Smooth muscle cell (in vitro differentiated cells): ENCODE measurements at regions not wholly inside any gene's neighbourhood (a gene's known extent, or its start where the extent isn't known, plus 50 kb on each side); places are given as distances from the start of the nearest gene placed in this dataset. TPM values are rescaled to one million over a fixed set of nuclear protein-coding genes. Genes with fewer than 3 reads are reported as not detected.

ENCODE experiments used
- DNase-seq: peaks from one replicate; lab custom pipeline; 2025; ENCODE audit not compliant: unreplicated experiment; lab: John Stamatoyannopoulos, UW
- H2AFZ ChIP-seq: fragments of 200-600 bp; sonication (generic); 2 replicates; pipeline ENCODE4 v1.6.0; 2016; ENCODE audit warnings: antibody characterized with exemption, low read depth, mild to moderate bottlenecking
- H3F3A ChIP-seq: fragments of 200-600 bp; sonication (generic); 2 replicates; pipeline ENCODE4 v1.6.0; 2017; ENCODE audit warnings: antibody characterized with exemption, low read depth
- H3K27ac ChIP-seq: fragments of 200-600 bp; sonication (generic); 2 replicates; pipeline ENCODE4 v1.5.1; 2016; ENCODE audit warnings: low read depth, mild to moderate bottlenecking
- H3K27me3 ChIP-seq: fragments of 200-600 bp; sonication (generic); 2 replicates; pipeline ENCODE4 v1.6.1; 2016; ENCODE audit warnings: low read depth, mild to moderate bottlenecking
- H3K36me3 ChIP-seq: fragments of 200-600 bp; sonication (generic); 2 replicates; pipeline ENCODE4 v1.5.1; 2016; ENCODE audit warnings: low read depth
- H3K4me1 ChIP-seq: fragments of 200-600 bp; sonication (generic); 2 replicates; pipeline ENCODE4 v1.5.1; 2016; ENCODE audit warnings: low read depth
- H3K4me2 ChIP-seq: fragments of 200-600 bp; sonication (generic); 2 replicates; pipeline ENCODE4 v1.6.0; 2016; ENCODE audit warnings: mild to moderate bottlenecking
- H3K4me3 ChIP-seq: fragments of 200-600 bp; sonication (generic); 2 replicates; pipeline ENCODE4 v1.5.1; 2016; ENCODE audit warnings: mild to moderate bottlenecking
- H3K79me2 ChIP-seq: fragments of 200-600 bp; sonication (generic); 2 replicates; pipeline ENCODE4 v1.6.0; 2016; ENCODE audit warnings: low read depth, mild to moderate bottlenecking
- H3K9ac ChIP-seq: fragments of 200-600 bp; sonication (generic); 2 replicates; pipeline ENCODE4 v1.6.0; 2016; ENCODE audit warnings: low read depth
- H3K9me3 ChIP-seq: fragments of 200-600 bp; sonication (generic); replicated peaks from 2 replicates; pipeline ENCODE4 v1.5.1; 2016; ENCODE audit warnings: low read depth
- H4K20me1 ChIP-seq: fragments of 200-600 bp; sonication (generic); 2 replicates; pipeline ENCODE4 v1.6.0; 2016; ENCODE audit warnings: low read depth
- WGBS: methylation state at CpG from one replicate; pipeline ENCODE4 v1.1.7; 2016; ENCODE audit warnings: low lambda C conversion rate; 5-methylcytosine and 5-hydroxymethylcytosine counted together
- small RNA-seq: library from RNA; depleted of rRNA; stranded (forward); fragments of <200 nt; gene quantifications from one replicate; pipeline ENCODE3, GENCODE V24; 2014
- TF ChIP-seq, protein P1 (sequence below): fragments of 200-600 bp; sonication (generic); IDR thresholded peaks from 2 replicates; pipeline ENCODE4 v1.5.1; 2017; ENCODE audit warnings: borderline replicate concordance, mild to moderate bottlenecking, antibody characterized with exemption; ENCODE audit not compliant: insufficient read depth, poor library complexity, severe bottlenecking

DNA sequence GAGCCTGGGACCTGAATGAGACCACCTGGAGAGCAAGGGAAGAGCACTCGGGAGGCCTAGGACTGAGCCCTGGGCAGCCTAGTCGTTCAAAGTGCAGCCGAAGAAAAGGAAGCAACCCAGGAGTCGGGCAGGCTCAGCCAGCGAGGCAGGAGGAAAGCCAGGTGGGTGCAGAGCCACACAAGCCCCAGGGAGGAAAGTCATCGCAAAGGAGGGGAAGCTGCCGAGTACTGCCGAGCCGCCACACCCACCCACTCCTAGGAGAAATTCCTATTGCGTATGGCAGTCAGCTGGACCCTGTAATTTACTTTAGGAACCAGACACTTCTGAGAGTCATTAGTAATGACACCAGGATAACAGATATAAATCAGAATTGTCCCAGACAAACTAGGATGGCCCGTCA, 187.6 kb downstream of the KATNIP start:
- no peaks in the 10 kb centered on the region for H3F3A ChIP-seq
- H3K4me3 ChIP-seq: no peak overlapping the region
- DNase-seq: no peak
- no peaks in the 10 kb centered on the region for H3K27me3 ChIP-seq
- H3K9ac ChIP-seq: peak overlapping the region; percentile 28
- 74% methylated on average over 11 of the region's 11 CpGs for WGBS
- TF ChIP-seq, protein P1, sequence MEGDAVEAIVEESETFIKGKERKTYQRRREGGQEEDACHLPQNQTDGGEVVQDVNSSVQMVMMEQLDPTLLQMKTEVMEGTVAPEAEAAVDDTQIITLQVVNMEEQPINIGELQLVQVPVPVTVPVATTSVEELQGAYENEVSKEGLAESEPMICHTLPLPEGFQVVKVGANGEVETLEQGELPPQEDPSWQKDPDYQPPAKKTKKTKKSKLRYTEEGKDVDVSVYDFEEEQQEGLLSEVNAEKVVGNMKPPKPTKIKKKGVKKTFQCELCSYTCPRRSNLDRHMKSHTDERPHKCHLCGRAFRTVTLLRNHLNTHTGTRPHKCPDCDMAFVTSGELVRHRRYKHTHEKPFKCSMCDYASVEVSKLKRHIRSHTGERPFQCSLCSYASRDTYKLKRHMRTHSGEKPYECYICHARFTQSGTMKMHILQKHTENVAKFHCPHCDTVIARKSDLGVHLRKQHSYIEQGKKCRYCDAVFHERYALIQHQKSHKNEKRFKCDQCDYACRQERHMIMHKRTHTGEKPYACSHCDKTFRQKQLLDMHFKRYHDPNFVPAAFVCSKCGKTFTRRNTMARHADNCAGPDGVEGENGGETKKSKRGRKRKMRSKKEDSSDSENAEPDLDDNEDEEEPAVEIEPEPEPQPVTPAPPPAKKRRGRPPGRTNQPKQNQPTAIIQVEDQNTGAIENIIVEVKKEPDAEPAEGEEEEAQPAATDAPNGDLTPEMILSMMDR: no peak
- no peaks in the 10 kb centered on the region for H3K9me3 ChIP-seq
- H3K4me2 ChIP-seq: no peak overlapping the region
- no peaks in the 10 kb centered on the region for H3K4me1 ChIP-seq
- no peaks in the 10 kb centered on the region for H3K36me3 ChIP-seq
- no peak overlapping the region for H2AFZ ChIP-seq
- H4K20me1 ChIP-seq: no peaks in the 10 kb centered on the region
- peak overlapping the region; percentile 53 for H3K27ac ChIP-seq
- H3K79me2 ChIP-seq: no peaks in the 10 kb centered on the region

Small RNAs in the stretch of these regions (small RNA-seq; reads per million reads assigned to genes)
- gene RF00019: not detected
